Fibroblast of the aortic adventitia (primary cell): ENCODE measurements at regions not wholly inside any gene's neighbourhood (a gene's known extent, or its start where the extent isn't known, plus 50 kb on each side); places are given as distances from the start of the nearest gene placed in this dataset.

Experiments used
- DNase-seq: peaks from one replicate; pipeline ENCODE4 v3.0.0-alpha.2; 2010; ENCODE audit warnings: low read depth
- H3K4me3 ChIP-seq: 2 replicates; pipeline ENCODE4 v1.5.1; 2011; ENCODE audit warnings: low read depth, mild to moderate bottlenecking, control low read depth, low read length, moderate library complexity
- TF ChIP-seq, protein P1 (sequence below): IDR thresholded peaks from 2 replicates; pipeline ENCODE4 v1.5.1; 2011; ENCODE audit warnings: mild to moderate bottlenecking, low read length, control low read depth, inconsistent platforms; ENCODE audit not compliant: insufficient read depth

GRCh38 chr16:82373976-82374375 is 204.0 kb upstream of the MPHOSPH6 start:
- TF ChIP-seq, protein P1, sequence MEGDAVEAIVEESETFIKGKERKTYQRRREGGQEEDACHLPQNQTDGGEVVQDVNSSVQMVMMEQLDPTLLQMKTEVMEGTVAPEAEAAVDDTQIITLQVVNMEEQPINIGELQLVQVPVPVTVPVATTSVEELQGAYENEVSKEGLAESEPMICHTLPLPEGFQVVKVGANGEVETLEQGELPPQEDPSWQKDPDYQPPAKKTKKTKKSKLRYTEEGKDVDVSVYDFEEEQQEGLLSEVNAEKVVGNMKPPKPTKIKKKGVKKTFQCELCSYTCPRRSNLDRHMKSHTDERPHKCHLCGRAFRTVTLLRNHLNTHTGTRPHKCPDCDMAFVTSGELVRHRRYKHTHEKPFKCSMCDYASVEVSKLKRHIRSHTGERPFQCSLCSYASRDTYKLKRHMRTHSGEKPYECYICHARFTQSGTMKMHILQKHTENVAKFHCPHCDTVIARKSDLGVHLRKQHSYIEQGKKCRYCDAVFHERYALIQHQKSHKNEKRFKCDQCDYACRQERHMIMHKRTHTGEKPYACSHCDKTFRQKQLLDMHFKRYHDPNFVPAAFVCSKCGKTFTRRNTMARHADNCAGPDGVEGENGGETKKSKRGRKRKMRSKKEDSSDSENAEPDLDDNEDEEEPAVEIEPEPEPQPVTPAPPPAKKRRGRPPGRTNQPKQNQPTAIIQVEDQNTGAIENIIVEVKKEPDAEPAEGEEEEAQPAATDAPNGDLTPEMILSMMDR, result no peak
- no peak for DNase-seq
- no peak overlapping the region for H3K4me3 ChIP-seq

DNA sequence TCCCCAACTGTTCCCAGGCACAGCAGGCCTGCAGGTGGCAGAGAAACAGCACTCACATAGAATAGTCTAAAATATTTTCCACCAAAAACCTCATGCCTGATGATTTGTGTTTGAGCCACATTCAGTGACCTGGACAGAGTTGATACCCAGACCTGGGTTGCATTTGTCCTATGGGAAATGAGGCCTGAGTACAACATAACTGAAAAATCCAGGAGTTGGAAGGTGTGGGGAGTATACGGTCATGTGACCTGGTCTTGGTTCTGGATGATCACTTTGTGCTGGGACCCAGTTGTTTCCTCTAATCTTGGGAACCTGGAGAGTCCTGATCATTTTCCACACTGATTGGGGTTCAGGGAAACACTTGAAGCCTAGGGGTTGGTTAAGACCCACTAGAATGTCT is 200.3 kb upstream of the MPHOSPH6 start:
- TF ChIP-seq, protein P1, result no peak
- DNase-seq, result no peak
- no peak overlapping the region for H3K4me3 ChIP-seq

GRCh38 chr16:82368041-82368440 is 198.0 kb upstream of the MPHOSPH6 start:
- no peak overlapping the region for H3K4me3 ChIP-seq
- TF ChIP-seq, protein P1, result peak; percentile 16
- DNase-seq, result peak; percentile 2

- TF ChIP-seq, protein P1, result no peak
- no peak overlapping the region for H3K4me3 ChIP-seq
Observed at GRCh38 chr16:82366462-82366861, 196.4 kb upstream of the MPHOSPH6 start.

DNA sequence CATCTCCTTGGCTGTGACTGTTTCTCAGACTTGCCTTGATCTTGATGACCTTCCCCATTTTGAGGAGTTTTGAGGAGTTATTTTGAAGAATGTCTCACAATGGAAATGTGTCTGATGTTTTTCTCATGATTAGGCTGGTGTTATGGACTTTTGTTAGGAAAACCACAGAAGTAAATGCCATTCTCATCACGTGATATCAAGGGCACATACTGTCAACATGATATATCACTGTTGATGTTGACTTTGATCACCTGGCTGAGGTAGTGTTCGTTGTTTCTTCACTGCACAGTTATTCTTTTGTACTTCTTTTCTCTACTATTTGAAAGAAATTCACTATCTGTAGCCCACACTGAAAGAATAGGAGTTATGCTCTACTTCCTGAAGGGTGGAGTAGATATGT is 194.7 kb upstream of the MPHOSPH6 start:
- no peak overlapping the region for H3K4me3 ChIP-seq
- DNase-seq, result no peak
- TF ChIP-seq, protein P1, result no peak

More at GRCh38 chr16:82366462-82366861, 196.4 kb upstream of the MPHOSPH6 start:
- DNase-seq, result no peak

- H3K4me3 ChIP-seq, result no peak overlapping the region
- no peak for DNase-seq
- TF ChIP-seq, protein P1, result no peak
Observed at GRCh38 chr16:82363026-82363816, 193.2 kb upstream of the MPHOSPH6 start.
